Caco-2 (cell line): ENCODE measurements at regions not wholly inside any gene's neighbourhood (a gene's known extent, or its start where the extent isn't known, plus 50 kb on each side); places are given as distances from the start of the nearest gene placed in this dataset.

Experiments
- BruUV-seq: library from RNA; stranded (reverse); fragments of 400-500 nt; replicated peaks from 2 replicates; lab custom pipeline; 2021; lab: Mats Ljungman, UMichigan
- CTCF ChIA-PET: fragments of 300-600 bp; sonication (Branson Sonifier 250); formaldehyde crosslinking; loops from one replicate; lab custom pipeline; 2022; ENCODE audit warnings: antibody characterized with exemption; lab: Charles Lee
- POLR2A ChIA-PET: fragments of 300-600 bp; sonication (Branson Sonifier 250); formaldehyde crosslinking; loops from one replicate; lab custom pipeline; 2022; ENCODE audit warnings: antibody characterized with exemption; lab: Charles Lee
- DNase-seq, 2 experiments: peaks; one replicate each; pipeline versions ENCODE4 v3.0.0 to v3.0.0-alpha.2; 2020 to 2022
- H3K27me3 ChIP-seq: replicated peaks from 2 replicates; pipeline ENCODE4 v1.6.0; 2011; ENCODE audit warnings: low read length; ENCODE audit not compliant: control insufficient read depth, insufficient read depth
- H3K36me3 ChIP-seq: 2 replicates; pipeline ENCODE4 v1.5.1; 2011; ENCODE audit warnings: low read length; ENCODE audit not compliant: control insufficient read depth, insufficient read depth
- H3K4me1 ChIP-seq: fragments of 250-450 bp; sonication (Bioruptor Pico); 2 replicates; pipeline ENCODE4 v1.5.1; 2020; ENCODE audit warnings: mild to moderate bottlenecking
- H3K4me3 ChIP-seq: 2 replicates; pipeline ENCODE4 v1.5.1; 2011; ENCODE audit warnings: low read depth, mild to moderate bottlenecking, control low read depth, low read length
- H3K9me3 ChIP-seq: fragments of 250-450 bp; sonication (Bioruptor Pico); 2 replicates; pipeline ENCODE4 v1.5.1; 2020; ENCODE audit warnings: mild to moderate bottlenecking, moderate library complexity
- H3K27ac Mint-ChIP-seq: one replicate; pipeline ENCODE4 v1.8.0; 2022; ENCODE audit warnings: mixed read lengths; ENCODE audit not compliant: unreplicated experiment
- H3K27me3 Mint-ChIP-seq: one replicate; pipeline ENCODE4 v1.8.0; 2022; ENCODE audit warnings: mixed read lengths; ENCODE audit not compliant: insufficient read depth, unreplicated experiment
- H3K36me3 Mint-ChIP-seq: one replicate; pipeline ENCODE4 v1.8.0; 2022; ENCODE audit warnings: mild to moderate bottlenecking, mixed read lengths; ENCODE audit not compliant: insufficient read depth, unreplicated experiment
- H3K4me1 Mint-ChIP-seq: one replicate; pipeline ENCODE4 v1.8.0; 2022; ENCODE audit warnings: low read depth, mixed read lengths; ENCODE audit not compliant: unreplicated experiment
- H3K4me3 Mint-ChIP-seq: one replicate; pipeline ENCODE4 v1.8.0; 2022; ENCODE audit warnings: mild to moderate bottlenecking, moderate library complexity, mixed read lengths; ENCODE audit not compliant: unreplicated experiment
- H3K9me3 Mint-ChIP-seq: one replicate; pipeline ENCODE4 v1.8.0; 2022; ENCODE audit warnings: mixed read lengths; ENCODE audit not compliant: unreplicated experiment
- intact Hi-C: fragments of 100-400 bp; cut with micrococcal nuclease; formaldehyde crosslinking; loops from one replicate; pipeline ENCODE4 v1.10.0; 2022; ENCODE audit not compliant: unreplicated experiment
- TF ChIP-seq, protein P1 (sequence below), 2 experiments: fragments of 200-600 bp in 1 of 2; IDR thresholded peaks; 1 replicate in 1 of 2; 2 replicates in 1 of 2; pipeline versions ENCODE4 v1.5.1 to v1.8.0; 2011 to 2022; ENCODE audit warnings: antibody characterized with exemption in 1 of 2, control low read depth in 1 of 2, inconsistent platforms in 1 of 2, low read depth in 1 of 2, low read length in 1 of 2, mild to moderate bottlenecking in 1 of 2, moderate library complexity in 1 of 2; ENCODE audit not compliant: insufficient read depth in 1 of 2, severe bottlenecking in 1 of 2, unreplicated experiment in 1 of 2

DNA sequence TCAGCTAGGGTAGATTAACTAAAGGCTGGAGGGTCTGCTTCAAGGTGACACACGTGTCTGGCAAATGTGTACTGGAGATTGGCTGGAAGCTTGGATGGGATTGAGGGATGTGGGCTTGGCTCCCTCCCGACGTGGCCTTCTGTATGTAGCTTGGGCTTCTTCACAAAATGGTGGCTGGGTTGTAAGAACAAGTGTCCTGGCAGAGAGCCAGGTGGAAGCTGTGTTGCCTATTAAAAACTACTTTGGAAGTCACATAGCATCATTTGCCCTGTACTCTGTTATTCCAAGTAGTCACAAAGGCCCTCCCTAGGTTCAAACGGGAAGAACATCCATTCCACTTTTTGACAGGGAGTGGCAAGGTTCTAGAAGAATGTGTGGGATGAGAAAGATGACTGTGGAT lies 174.1 kb upstream of the PRICKLE1 start:
- no peaks in the 10 kb centered on the region for H3K36me3 Mint-ChIP-seq
- no peak overlapping the region for H3K27ac Mint-ChIP-seq
- Histone ChIP-seq H3K4me3 (no peak overlapping the region), H3K9me3 (no peaks in the 10 kb centered on the region), H3K27me3 (no peaks in the 10 kb centered on the region), H3K4me1 (peaks cover 6% of the 10 kb centered on the region), H3K36me3 (no peaks in the 10 kb centered on the region)
- H3K4me1 Mint-ChIP-seq = no peaks in the 10 kb centered on the region
- CTCF ChIA-PET = no interaction called here
- no peaks in the 10 kb centered on the region for H3K27me3 Mint-ChIP-seq
- TF ChIP-seq, protein P1, sequence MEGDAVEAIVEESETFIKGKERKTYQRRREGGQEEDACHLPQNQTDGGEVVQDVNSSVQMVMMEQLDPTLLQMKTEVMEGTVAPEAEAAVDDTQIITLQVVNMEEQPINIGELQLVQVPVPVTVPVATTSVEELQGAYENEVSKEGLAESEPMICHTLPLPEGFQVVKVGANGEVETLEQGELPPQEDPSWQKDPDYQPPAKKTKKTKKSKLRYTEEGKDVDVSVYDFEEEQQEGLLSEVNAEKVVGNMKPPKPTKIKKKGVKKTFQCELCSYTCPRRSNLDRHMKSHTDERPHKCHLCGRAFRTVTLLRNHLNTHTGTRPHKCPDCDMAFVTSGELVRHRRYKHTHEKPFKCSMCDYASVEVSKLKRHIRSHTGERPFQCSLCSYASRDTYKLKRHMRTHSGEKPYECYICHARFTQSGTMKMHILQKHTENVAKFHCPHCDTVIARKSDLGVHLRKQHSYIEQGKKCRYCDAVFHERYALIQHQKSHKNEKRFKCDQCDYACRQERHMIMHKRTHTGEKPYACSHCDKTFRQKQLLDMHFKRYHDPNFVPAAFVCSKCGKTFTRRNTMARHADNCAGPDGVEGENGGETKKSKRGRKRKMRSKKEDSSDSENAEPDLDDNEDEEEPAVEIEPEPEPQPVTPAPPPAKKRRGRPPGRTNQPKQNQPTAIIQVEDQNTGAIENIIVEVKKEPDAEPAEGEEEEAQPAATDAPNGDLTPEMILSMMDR (IDR thresholded peaks at IDR 0.05; ENCODE audit: insufficient read depth in 1 of 2, low read depth in 1 of 2, low read length in 1 of 2, severe bottlenecking in 1 of 2, unreplicated experiment in 1 of 2) = no peak
- H3K4me3 Mint-ChIP-seq = no peak overlapping the region
- no peak for DNase-seq
- intact Hi-C loops = no loop called here
- no peaks in the 10 kb centered on the region for H3K9me3 Mint-ChIP-seq
- no TSS peak for BruUV-seq
- POLR2A ChIA-PET = no interaction called here

DNA sequence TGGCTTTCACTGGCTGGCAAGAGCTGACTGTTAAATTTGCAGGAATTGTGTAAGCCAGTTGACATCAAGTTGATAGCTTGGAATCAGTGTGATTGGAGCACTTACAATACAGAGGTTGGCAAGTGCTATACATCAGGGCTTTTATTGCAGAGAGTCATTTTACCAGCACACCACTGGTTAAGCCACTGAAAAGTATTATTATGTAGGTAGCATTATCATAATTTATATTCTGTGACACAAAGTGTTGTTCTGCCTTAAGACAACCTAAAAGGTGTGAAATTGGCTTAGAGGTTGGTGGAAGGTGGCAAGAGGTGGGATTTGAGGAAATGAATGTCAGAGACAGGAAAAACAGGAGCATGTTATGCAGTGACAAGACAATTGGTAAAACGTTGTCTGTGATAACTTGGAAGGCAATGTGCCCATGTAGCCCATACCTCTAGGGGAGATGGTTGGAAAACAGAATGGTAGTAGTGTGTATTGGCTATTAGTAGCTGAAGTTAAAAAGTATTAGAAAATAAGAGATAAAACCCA lies 172.9 kb upstream of the PRICKLE1 start:
- peaks cover 6% of the 10 kb centered on the region for H3K4me1 Mint-ChIP-seq
- H3K36me3 Mint-ChIP-seq = no peaks in the 10 kb centered on the region
- no peaks in the 10 kb centered on the region for H3K27me3 Mint-ChIP-seq
- H3K27me3 ChIP-seq = no peaks in the 10 kb centered on the region
- BruUV-seq = no TSS peak
- ChIA-PET POLR2A (no interaction called here), CTCF (no interaction called here)
- peaks cover 13% of the 10 kb centered on the region for H3K4me1 ChIP-seq
- no peak overlapping the region for H3K27ac Mint-ChIP-seq
- no peak for DNase-seq
- intact Hi-C loops = no loop called here
- H3K9me3 Mint-ChIP-seq = no peaks in the 10 kb centered on the region
- TF ChIP-seq, protein P1 (IDR thresholded peaks at IDR 0.05; ENCODE audit: insufficient read depth in 1 of 2, low read depth in 1 of 2, low read length in 1 of 2, severe bottlenecking in 1 of 2, unreplicated experiment in 1 of 2) = no peak
- no peaks in the 10 kb centered on the region for H3K9me3 ChIP-seq
- H3K4me3 ChIP-seq = no peak overlapping the region
- no peaks in the 10 kb centered on the region for H3K36me3 ChIP-seq
- no peak overlapping the region for H3K4me3 Mint-ChIP-seq

DNA sequence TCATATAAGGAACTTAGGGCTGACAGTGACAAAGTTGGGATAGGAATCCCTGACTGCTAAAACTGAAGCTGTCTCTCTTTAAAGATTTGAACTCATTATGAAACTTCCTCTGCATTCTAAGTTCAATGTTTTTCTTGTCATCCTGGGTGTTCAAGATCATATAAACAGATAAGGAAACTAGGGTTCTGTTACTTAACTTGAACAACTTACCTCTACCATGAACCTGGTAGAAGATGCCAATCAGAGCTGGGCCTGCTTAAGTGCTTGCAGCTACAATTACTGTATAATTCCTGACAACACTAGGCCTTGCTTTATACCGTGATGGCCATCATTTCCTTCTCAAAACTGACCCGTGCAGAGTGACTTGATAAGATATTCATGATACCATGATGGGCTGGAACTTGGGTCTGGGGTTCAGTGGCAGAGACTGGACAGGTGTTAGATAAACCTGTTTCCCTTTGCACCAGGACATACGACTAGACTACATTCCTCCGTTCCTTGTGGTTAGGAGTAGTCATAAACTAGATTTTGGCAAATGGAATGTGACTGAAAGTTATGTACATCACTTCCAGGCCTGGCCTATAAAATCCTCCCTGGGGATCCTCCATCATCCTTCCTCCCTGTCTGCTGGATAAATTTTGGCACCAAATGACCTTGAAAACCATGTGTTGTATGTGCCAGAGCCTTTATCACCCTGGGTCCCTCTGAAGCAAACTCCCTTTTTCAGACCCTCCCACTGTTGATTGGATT lies 172.2 kb upstream of the PRICKLE1 start:
- Mint-ChIP-seq H3K9me3 (no peaks in the 10 kb centered on the region), H3K27me3 (no peaks in the 10 kb centered on the region), H3K4me3 (no peak overlapping the region), H3K4me1 (peaks cover 13% of the 10 kb centered on the region), H3K27ac (no peak overlapping the region), H3K36me3 (no peaks in the 10 kb centered on the region)
- POLR2A ChIA-PET = no interaction called here
- intact Hi-C loops = no loop called here
- DNase-seq = no peak
- H3K27me3 ChIP-seq = no peaks in the 10 kb centered on the region
- H3K36me3 ChIP-seq = no peaks in the 10 kb centered on the region
- TF ChIP-seq, protein P1 (IDR thresholded peaks at IDR 0.05; ENCODE audit: insufficient read depth in 1 of 2, low read depth in 1 of 2, low read length in 1 of 2, severe bottlenecking in 1 of 2, unreplicated experiment in 1 of 2) = no peak
- CTCF ChIA-PET = no interaction called here
- H3K4me1 ChIP-seq = peaks cover 20% of the 10 kb centered on the region
- no peaks in the 10 kb centered on the region for H3K9me3 ChIP-seq
- H3K4me3 ChIP-seq = no peak overlapping the region
- BruUV-seq = no TSS peak
